Dedifferentiated amniotic fluid mesenchymal stem cell (primary cell): ENCODE measurements at regions not wholly inside any gene's neighbourhood (a gene's known extent, or its start where the extent isn't known, plus 50 kb on each side); places are given as distances from the start of the nearest gene placed in this dataset.
"Not testable (repeated sequence)": the region's sequence is repeated elsewhere in the genome, so short reads cannot be mapped to it uniquely, and the experiment has no call there.

Experiments used
- DNase-seq: peaks from one replicate; pipeline ENCODE4 v3.0.0-alpha.2; 2016; ENCODE audit errors: extremely low spot score

- no peak for DNase-seq
Measured at GRCh38 chr2:200102971-200103370, 147.6 kb downstream of the MAIP1 start.

- no peak for DNase-seq
Measured at GRCh38 chr2:200104015-200104414, 148.6 kb downstream of the MAIP1 start.

- no peak for DNase-seq
Measured at GRCh38 chr2:200107514-200108217, 152.3 kb downstream of the MAIP1 start.

DNA sequence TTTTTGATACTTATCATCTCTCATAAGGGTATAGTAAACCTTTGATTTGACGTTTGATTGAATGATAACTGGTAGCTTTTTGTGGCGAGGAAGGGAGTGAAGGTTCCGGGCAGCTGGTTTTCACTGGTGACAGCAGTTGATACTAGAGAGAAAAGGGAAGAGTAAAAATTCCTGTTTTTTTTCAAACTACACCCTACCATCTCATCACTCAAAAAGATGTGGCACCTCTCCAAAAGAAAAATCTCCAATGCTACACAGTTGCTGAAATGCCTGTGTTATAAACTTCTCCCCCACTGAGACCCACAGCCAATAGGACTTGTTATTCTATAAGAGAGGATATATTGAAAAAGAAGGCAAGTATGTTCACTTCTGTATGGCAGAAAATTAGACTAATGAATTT is 154.0 kb downstream of the MAIP1 start:
- DNase-seq: no peak

- DNase-seq: no peak
Measured at GRCh38 chr2:200110381-200110780, 155.0 kb downstream of the MAIP1 start.

DNA sequence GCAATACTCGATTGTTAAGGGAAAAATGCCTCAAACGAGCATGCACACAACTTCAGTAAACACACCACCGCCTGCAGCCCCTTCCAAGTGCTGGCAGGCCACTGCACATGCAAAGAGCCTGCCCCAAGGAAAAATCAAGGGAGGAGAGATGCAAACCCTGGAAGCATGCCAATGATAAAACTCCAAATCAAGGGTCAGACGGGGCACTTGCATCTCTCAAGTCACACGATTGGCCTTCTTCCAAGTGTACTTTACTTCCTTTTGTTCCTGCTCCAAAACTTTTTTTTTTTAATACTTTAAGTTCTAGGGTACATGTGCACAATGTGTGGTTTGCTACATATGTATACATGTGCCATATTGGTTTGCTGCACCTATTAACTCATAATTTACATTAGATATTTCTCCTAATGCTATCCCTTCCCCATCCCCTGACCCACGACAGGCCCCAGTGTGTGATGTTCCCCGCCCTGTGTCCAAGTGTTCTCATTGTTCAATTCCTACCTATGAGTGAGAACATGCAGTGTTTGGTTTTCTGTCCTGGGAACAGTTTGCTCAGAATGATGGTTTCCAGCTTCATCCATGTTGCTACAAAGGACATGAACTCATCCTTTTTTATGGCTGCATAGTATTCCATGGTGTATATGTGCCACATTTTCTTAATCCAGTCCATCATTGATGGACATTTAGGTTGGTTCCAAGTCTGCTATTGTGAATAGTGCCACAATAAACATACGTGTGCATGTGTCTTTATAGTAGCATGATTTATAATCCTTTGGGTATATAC is 157.8 kb downstream of the MAIP1 start:
- DNase-seq: not testable (repeated sequence)

DNA sequence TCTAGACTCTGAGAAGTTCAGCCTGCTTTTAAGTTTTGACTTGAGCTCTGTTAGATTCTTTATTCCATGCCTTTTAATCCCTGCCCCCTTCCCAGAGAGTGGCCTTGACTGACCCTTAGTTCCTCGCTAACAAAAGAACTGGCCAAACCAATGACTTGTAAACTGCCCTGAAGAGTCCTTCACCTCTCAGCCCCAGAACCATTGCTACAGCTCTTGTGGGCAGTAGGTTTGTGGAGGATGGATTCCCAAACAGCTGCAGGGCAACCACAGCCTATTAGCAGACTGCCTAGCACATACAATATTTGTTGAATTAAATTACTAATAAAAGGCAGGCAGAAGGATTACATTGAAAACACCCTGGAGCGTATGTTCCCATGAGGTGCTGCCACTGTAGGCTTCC is 163.9 kb downstream of the MAIP1 start:
- no peak for DNase-seq

DNA sequence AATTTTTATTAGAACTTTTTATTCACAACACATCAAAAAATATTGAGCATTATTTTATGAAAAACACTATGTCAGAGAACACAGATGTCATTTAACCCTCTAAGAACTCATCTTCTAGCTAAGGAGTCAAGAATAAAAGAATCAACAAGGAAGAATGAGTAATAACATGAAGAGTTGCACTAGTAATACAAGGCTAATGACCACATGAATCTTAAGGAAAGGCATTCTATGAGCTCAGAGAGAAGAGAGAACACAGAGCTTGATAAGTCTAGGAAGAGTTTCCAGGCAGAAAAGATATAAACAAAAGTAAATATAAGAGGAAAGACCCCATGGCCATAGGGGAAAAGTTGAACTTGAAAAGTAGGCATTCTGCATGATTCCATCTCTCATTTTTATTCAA is 166.5 kb downstream of the MAIP1 start:
- DNase-seq: no peak

GRCh38 chr2:200122683-200123082 is 167.3 kb downstream of the MAIP1 start:
- DNase-seq: no peak

- DNase-seq: not testable (repeated sequence)
Measured at GRCh38 chr2:200124665-200125368, 169.4 kb downstream of the MAIP1 start.

DNA sequence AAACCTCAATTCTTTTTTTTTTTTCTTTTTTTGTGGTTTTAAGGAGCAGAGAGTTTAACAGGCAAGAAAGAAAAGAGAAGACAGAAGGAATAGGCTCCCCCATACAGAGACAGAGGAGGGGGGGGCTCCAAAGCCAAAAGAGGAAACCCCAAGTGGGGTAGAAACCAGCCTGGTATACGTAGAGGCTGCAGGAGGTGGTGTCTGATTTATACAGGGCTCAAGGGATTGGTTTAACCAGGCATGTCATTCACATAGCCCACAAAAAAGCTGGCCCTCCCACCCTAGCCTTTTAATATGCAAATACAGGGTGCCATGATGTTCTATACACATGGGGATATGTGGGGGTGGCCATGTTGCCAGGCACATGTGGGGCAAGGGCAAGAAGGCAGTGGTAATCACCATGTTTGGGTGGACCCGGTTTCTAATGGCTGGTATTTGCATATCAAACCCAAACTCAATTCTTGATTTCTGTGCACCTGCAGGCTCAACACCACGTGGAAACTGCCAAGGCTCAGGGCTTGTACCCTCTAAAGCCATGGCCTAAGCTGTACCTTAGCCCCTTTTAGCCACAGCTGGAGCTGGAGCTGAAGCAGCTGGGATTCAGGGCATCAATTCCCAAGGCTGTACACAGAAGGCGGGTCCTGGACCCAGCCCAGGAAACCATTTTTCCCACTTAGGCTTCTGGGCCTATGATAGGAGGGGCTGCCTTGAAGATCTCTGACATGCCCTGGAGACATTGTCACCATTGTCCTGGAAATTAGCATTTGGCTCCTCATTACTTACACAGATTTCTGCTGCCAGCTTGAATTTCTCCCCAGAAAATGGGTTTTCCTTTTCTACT is 170.3 kb downstream of the MAIP1 start:
- no peak for DNase-seq

GRCh38 chr2:200126285-200126670 is 170.9 kb downstream of the MAIP1 start:
- DNase-seq: not testable (repeated sequence)

GRCh38 chr2:200126680-200127079 is 171.3 kb downstream of the MAIP1 start:
- DNase-seq: not testable (repeated sequence)

DNA sequence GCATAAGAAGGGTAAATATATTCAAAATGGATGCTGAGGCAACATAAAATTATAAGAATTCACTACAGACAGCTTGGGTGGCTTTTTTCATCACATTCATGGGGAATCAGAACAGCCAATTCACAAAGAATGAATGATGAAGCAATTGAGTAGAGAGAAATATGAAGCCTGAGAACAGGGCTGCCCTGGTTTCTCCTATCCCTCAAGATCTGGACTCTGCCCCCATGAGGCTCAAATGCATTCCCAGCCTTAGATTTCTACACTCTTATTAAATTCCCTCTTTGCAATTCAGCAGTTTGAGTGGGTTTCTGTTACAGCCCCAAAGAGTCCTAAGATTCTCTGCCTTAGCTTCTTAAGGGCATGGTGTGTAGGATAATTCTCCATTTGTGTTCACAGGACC is 172.5 kb downstream of the MAIP1 start:
- DNase-seq: peak; percentile 80

DNA sequence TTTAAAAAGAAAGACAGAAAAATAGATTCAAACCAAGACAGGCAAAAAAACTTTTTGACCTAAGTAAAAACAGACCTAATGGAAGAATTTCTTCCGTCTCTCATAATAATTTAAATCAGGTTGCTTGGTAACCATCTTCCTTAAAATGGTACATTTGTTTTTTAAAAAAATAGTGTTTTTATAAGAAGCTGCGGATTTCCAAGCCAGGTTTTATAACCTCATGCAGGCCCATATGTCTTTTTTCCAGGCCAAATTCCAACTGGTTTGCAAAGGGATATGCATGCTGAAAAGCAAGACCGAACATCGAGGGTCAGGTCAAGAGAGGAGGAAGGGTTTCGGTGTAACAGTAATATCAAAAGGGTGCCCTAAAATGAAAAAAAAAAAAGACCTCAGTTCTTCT is 172.9 kb downstream of the MAIP1 start:
- DNase-seq: no peak

DNA sequence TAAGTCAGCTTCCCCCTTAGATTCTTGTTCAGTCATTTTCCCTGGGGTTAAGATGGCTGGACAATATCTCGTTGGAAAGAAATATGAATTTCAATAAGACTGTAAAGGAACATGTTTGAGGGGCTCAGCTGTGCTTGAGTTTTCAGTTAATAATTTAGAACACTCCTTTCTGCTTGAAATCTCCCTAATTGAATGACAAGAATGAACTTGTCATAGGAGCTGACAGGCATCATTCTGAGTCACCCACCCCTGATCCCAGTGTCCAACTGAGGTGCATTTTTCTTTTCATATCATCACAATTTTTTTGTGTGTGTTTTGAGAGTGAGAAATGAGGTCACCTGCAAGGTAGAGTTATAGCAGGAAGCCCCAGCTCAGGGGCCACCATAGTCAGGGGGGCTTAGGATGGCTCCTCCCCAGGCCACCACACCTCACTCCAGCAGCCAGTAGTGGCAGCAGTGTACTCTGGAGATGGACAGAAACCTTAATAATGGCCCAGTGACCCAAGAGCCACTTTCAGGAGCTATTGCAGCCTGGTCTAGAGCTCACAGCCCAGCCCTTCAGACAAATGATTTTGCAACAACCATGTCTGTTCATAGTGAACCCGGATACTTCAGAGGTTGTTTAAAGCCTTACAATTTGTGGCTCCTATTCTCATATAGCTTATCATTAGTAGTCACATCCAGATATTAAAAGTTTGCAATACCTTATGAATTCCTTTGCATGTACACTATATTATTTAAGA is 174.5 kb downstream of the MAIP1 start:
- no peak for DNase-seq

GRCh38 chr2:200130762-200131166 is 175.4 kb downstream of the MAIP1 start:
- no peak for DNase-seq

DNA sequence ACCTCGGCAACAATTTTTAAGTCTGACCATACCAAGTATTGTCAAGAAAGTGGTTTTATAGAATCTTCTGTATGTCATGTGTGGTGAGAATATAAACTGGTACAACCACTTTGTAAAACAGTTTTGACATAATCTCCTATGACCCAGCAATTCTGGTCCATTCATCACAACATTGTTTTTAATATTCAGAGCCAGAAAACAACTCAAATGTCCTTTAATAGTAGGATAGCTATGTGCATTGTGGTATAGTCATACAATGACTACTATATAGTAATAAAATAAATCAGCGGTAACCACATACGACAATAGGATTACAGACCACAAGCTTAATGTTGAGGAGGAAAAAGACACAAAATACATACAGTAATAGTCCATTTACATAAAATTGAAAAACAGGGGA is 175.2 kb upstream of the SPATS2L start:
- DNase-seq: no peak

GRCh38 chr2:200135082-200135481 is 171.4 kb upstream of the SPATS2L start:
- no peak for DNase-seq

GRCh38 chr2:200136655-200137054 is 169.8 kb upstream of the SPATS2L start:
- DNase-seq: no peak

DNA sequence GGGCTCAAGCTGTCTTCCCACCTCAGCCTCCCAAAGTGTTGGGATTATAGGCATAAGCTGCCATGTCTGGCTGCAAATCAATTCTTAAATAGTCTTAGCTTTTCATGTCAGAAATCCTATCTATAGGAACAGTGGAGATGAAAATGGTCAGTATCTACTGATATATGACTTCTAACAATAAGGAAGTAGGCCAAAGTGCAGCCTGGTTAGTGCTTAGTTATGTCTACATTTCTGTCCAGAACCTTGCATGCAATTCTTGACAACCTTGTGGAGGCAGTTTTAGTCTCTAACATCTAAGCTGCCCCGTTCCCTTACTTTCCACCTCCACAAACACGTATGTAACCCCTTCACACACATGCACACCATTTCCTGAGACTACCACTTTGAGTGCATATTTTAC is 169.2 kb upstream of the SPATS2L start:
- no peak for DNase-seq
